ENCODE measurements at regions not wholly inside any gene's neighbourhood (a gene's known extent, or its start where the extent isn't known, plus 50 kb on each side); places are given as distances from the start of the nearest gene placed in this dataset.

GRCh38 chr7:118079369-118079768 lies 104.6 kb upstream of the LSM8 start:
- no peak for DNase-seq (ENCODE audit: low read depth)

DNA sequence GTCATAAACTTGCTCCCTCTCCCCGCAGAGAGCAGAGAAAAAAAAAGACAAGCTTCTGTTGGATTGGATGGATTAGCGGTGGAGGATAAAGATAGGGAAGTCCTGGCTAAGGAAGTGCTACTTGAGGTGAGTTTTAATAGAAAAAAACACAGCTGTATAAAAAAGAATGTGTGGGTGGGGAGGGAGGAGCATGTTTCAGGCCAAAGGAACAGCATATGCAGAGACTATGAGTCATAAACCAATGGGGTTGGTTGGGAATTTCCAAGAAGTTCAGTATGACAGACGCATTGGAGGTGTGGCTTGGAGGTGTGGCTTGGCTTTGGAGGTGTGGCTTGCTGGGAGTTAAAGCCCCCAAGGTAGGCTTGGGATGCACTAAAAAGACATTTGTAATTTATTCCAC lies 103.0 kb upstream of the LSM8 start:
- peak; percentile 4 for DNase-seq (ENCODE audit: low read depth)

DNA sequence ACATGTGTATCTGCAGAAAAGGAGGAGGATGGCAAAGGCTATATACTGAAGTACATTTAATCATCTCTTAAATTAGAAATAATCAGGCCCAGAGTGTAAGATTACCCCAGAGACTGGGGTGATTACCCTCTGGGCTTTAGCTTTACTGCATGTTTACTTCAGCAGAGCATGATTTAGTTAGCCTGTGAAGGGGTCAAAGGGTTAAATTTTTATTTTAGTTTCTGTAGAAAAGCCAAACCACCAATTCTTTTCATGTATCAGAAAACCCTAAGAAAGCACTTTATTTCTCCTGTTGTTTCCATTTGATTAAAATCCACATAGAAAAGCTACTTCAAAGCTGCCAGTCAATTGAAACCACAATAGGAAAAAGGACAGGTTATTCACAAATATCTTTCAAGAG lies 101.5 kb upstream of the LSM8 start:
- no peak for DNase-seq (ENCODE audit: low read depth)

DNA sequence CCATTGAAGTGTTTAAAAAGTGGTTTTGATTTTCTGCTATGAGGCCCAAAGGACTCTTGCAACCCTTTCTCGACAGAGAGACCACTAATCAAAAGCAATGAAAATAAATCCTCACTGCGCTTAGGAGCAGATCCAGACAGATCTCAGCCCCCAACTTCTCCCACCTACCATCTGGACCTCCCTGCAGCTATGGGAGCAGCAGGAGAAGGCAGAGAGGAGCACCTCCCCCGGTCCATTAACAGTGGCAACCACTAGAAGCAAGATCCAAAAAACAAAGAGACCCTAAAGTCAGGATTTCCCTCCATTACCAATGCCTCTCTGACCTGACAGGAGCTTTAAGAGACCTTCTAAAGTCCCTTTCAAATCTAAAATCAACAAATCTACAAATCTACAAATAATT lies 99.0 kb upstream of the LSM8 start:
- DNase-seq (ENCODE audit: low read depth), result no peak

DNA sequence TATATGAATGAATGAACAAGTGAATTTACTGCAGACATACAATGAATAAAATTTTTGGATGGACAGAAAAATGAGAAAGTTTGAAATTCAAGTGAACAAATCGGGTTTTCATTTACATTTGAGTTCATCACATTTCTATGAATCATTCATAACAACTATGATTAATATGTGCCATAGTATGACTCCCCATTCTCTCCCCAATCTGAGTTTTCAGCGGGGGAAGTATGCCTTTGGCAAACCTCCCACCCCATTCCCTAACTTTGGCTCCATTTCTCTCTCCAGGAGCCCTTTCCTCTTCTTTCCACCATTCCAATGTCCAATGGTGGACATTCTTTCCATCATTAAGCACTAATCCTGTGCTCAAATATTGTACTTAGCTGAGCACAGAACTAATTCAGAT lies 96.8 kb upstream of the LSM8 start:
- DNase-seq (ENCODE audit: low read depth), result no peak

GRCh38 chr7:118094044-118094443 lies 89.9 kb upstream of the LSM8 start:
- no peak for DNase-seq (ENCODE audit: low read depth)

DNA sequence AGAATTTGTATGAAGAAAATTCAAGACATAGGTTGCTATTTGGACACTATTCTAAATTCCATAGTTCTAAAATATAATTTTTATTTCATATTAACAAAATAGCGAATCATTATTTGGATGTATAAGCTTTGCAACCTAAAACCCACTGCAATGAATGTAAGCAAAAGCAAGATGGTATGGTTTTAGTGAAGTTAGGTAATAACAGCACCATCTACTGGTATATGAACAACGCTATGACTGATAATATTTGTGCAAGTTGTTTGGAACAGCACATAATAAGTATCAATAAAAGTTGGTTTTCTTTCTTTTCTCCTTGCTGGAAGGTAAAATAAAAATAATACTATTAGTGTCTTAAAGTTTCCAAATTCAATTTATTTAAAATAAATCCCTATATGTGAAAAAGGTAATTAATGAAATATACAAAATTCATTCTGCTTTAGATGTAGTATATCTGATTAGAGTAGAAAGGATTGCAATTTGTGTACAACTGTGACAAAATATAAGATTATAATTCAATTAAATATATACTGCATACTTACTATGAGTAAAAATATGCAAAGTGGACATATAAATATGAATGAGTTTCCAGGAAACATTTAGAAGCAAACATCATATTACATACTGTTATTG lies 79.0 kb upstream of the LSM8 start:
- no peak for DNase-seq (ENCODE audit: low read depth)

DNA sequence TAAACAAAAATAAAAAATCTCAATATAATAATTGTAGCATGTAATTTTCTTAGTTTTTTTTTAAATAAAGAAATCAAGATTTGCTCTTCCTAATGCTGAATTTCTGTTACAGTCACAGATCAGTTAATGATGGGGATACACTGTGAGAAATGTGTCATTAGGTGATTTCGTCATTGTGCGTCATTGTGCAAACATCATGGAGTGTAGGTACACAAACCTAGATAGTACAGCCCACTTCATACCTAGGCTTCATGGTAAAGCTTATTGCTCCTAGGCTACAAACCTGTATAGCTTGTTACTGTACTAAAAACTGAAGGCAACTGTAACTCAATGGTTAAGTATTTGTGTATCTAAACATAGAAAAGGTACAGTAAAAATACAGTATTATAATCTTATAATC lies 74.4 kb upstream of the LSM8 start:
- no peak for DNase-seq (ENCODE audit: low read depth)

- no peak for DNase-seq (ENCODE audit: low read depth)
Observed at GRCh38 chr7:118110178-118110925, 73.6 kb upstream of the LSM8 start.

GRCh38 chr7:118111347-118111746 lies 72.6 kb upstream of the LSM8 start:
- no peak for DNase-seq (ENCODE audit: low read depth)

GRCh38 chr7:118114175-118114574 lies 69.8 kb upstream of the LSM8 start:
- DNase-seq (ENCODE audit: low read depth), result no peak

DNA sequence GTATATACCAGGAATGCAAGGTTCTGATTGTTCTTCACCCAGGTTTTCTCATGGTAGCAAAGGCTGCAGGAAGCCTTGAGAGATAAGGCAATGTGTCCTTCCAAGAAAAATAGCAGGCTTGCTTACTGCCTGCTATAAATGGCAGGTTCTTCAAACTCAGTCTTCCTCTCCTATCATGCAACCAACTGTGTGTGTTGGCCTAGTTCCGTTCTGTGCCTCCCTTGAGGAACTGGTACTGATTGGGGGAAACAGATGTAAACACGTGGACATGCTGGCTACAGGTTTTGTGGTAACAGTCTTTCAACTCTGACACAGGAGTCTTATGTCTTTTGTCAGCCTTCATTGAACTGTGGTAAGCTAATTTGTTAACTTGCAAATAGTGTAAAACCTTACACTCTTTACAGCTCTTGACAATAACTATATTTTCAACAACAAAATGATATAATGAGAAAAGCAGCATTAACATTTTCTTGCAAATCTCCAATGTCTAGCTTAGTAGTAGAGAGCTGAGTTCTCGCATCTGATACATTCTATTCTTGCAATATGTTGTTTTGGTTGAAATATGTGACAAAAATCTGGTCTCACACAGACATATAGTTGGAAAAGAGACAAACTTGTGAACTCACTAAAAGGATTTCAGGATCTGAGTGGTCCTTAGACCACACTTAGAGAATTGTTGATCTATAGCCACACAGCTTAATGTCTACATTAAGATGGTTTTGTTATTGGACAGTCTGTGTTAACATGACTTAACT lies 54.7 kb upstream of the LSM8 start:
- DNase-seq (ENCODE audit: low read depth), result no peak

GRCh38 chr7:118132764-118133163 lies 51.2 kb upstream of the LSM8 start:
- no peak for DNase-seq (ENCODE audit: low read depth)

Measured in HS-27A (cell line).